ENCODE measurements at regions not wholly inside any gene's neighbourhood (a gene's known extent, or its start where the extent isn't known, plus 50 kb on each side); places are given as distances from the start of the nearest gene placed in this dataset.

- H3K9me3 Mint-ChIP-seq (ENCODE audit: insufficient read depth) = no peaks in the 10 kb centered on the region
- no peaks in the 10 kb centered on the region for H4K20me1 ChIP-seq (ENCODE audit: control insufficient read depth, insufficient read depth, low read length, poor library complexity, severe bottlenecking)
- WGBS (ENCODE audit: insufficient coverage) = 64% methylated on average over 1 of the region's 5 CpGs
- no peak for ATAC-seq (ENCODE audit: low read depth)
- no peak overlapping the region for H2AFZ ChIP-seq (ENCODE audit: insufficient read depth, low read depth, low read length, poor library complexity, severe bottlenecking)
- H3K27me3 Mint-ChIP-seq = peaks cover 2% of the 10 kb centered on the region
- no peaks in the 10 kb centered on the region for H3K9me3 ChIP-seq (ENCODE audit: control extremely low read depth in 1 of 3, control insufficient read depth in 2 of 3, insufficient read depth in 1 of 3, low read length in 2 of 3)
- no peak overlapping the region for H3K4me3 ChIP-seq (ENCODE audit: control extremely low read depth in 1 of 5, extremely low read depth in 1 of 5, insufficient read depth in 1 of 5, low read depth in 2 of 5, low read length in 4 of 5)
- H3K27me3 ChIP-seq (replicated peaks in 1 of 4; ENCODE audit: control extremely low read depth in 1 of 4, control insufficient read depth in 3 of 4, insufficient read depth in 4 of 4, low read length in 3 of 4) = no peaks in the 10 kb centered on the region
- H3K4me2 ChIP-seq (replicated peaks; ENCODE audit: low read depth, low read length, poor library complexity, severe bottlenecking) = no peak overlapping the region
- ChIA-PET POLR2A (no interaction called here), CTCF (no interaction called here)
- H3K27ac ChIP-seq (ENCODE audit: low read length in 2 of 2) = no peak overlapping the region
- no peak for TF ChIP-seq CTCF (IDR thresholded peaks at IDR 0.05)
- TF ChIP-seq EZH2 (IDR thresholded peaks at IDR 0.05; ENCODE audit: borderline replicate concordance, insufficient read depth, low read depth, low read length, poor library complexity, severe bottlenecking) = no peak
- H3K79me2 ChIP-seq (ENCODE audit: control insufficient read depth, insufficient read depth, low read length) = no peaks in the 10 kb centered on the region
- intact Hi-C loops (cut with micrococcal nuclease) = no loop called here
- no peak overlapping the region for H3K9ac ChIP-seq (ENCODE audit: low read length)
- H3K4me3 Mint-ChIP-seq = no peak overlapping the region
- H3K27ac Mint-ChIP-seq = no peak overlapping the region
- H3K36me3 ChIP-seq (replicated peaks in 1 of 2; ENCODE audit: control extremely low read depth in 1 of 2, control insufficient read depth in 1 of 2, extremely low read depth in 1 of 2, insufficient read depth in 2 of 2, low read length in 1 of 2) = no peaks in the 10 kb centered on the region
- H3K4me1 ChIP-seq (ENCODE audit: control insufficient read depth in 2 of 2, insufficient read depth in 2 of 2, low read length in 2 of 2) = no peaks in the 10 kb centered on the region
- no peak for DNase-seq
- no peaks in the 10 kb centered on the region for H3K4me1 Mint-ChIP-seq
These were observed 76.6 kb upstream of the DOK5 start for GRCh38 chr20:54398814-54399213.

GRCh38 chr20:54405540-54405939 is 69.9 kb upstream of the DOK5 start:
- H3K36me3 ChIP-seq (replicated peaks in 1 of 2; ENCODE audit: control extremely low read depth in 1 of 2, control insufficient read depth in 1 of 2, extremely low read depth in 1 of 2, insufficient read depth in 2 of 2, low read length in 1 of 2) = no peaks in the 10 kb centered on the region
- H3K4me2 ChIP-seq (replicated peaks; ENCODE audit: low read depth, low read length, poor library complexity, severe bottlenecking) = no peak overlapping the region
- no peak overlapping the region for H3K4me3 ChIP-seq (ENCODE audit: control extremely low read depth in 1 of 5, extremely low read depth in 1 of 5, insufficient read depth in 1 of 5, low read depth in 2 of 5, low read length in 4 of 5)
- H3K27me3 ChIP-seq (replicated peaks in 1 of 4; ENCODE audit: control extremely low read depth in 1 of 4, control insufficient read depth in 3 of 4, insufficient read depth in 4 of 4, low read length in 3 of 4) = no peaks in the 10 kb centered on the region
- intact Hi-C loops (cut with micrococcal nuclease) = no loop called here
- ChIA-PET POLR2A (no interaction called here), CTCF (no interaction called here)
- TF ChIP-seq EZH2 (IDR thresholded peaks at IDR 0.05; ENCODE audit: borderline replicate concordance, insufficient read depth, low read depth, low read length, poor library complexity, severe bottlenecking) (no peak), CTCF (IDR thresholded peaks at IDR 0.05) (no peak)
- H3K79me2 ChIP-seq (ENCODE audit: control insufficient read depth, insufficient read depth, low read length) = no peaks in the 10 kb centered on the region
- Mint-ChIP-seq H3K4me3 (no peak overlapping the region), H3K27me3 (peaks cover 9% of the 10 kb centered on the region), H3K27ac (no peak overlapping the region), H3K9me3 (ENCODE audit: insufficient read depth) (no peaks in the 10 kb centered on the region), H3K4me1 (no peaks in the 10 kb centered on the region)
- H3K27ac ChIP-seq (ENCODE audit: low read length in 2 of 2) = no peak overlapping the region
- ATAC-seq (ENCODE audit: low read depth) (no peak), DNase-seq (no peak)
- H4K20me1 ChIP-seq (ENCODE audit: control insufficient read depth, insufficient read depth, low read length, poor library complexity, severe bottlenecking) = no peaks in the 10 kb centered on the region
- no peaks in the 10 kb centered on the region for H3K4me1 ChIP-seq (ENCODE audit: control insufficient read depth in 2 of 2, insufficient read depth in 2 of 2, low read length in 2 of 2)
- 93% methylated on average over 1 of the region's 2 CpGs for WGBS (ENCODE audit: insufficient coverage)
- H3K9ac ChIP-seq (ENCODE audit: low read length) = no peak overlapping the region
- no peaks in the 10 kb centered on the region for H3K9me3 ChIP-seq (ENCODE audit: control extremely low read depth in 1 of 3, control insufficient read depth in 2 of 3, insufficient read depth in 1 of 3, low read length in 2 of 3)
- no peak overlapping the region for H2AFZ ChIP-seq (ENCODE audit: insufficient read depth, low read depth, low read length, poor library complexity, severe bottlenecking)

All from B cell (primary cell).